Liver (tissue), 8 donors: ENCODE measurements at regions not wholly inside any gene's neighbourhood (a gene's known extent, or its start where the extent isn't known, plus 50 kb on each side); places are given as distances from the start of the nearest gene placed in this dataset.

ENCODE experiments used
- DNase-seq: peaks from one replicate; pipeline ENCODE4 v3.0.0-alpha.2; 2017; ENCODE audit warnings: low spot score
- H3K27ac ChIP-seq, 2 donors: one replicate each; pipeline ENCODE4 v1.7.0; 2013; ENCODE audit warnings: inconsistent platforms in 2 of 2, low read length in 2 of 2, control low read depth in 1 of 2, low read depth in 1 of 2, mild to moderate bottlenecking in 1 of 2
- H3K27me3 ChIP-seq, 4 donors: one replicate each; pipeline versions ENCODE4 v1.6.1 to v1.7.0; 2013; ENCODE audit warnings: low read length in 3 of 4, inconsistent platforms in 1 of 4, mild to moderate bottlenecking in 1 of 4, moderate library complexity in 1 of 4; ENCODE audit not compliant: control insufficient read depth in 4 of 4, insufficient read depth in 4 of 4
- H3K36me3 ChIP-seq, 4 donors: one replicate each; pipeline versions ENCODE4 v1.6.1 to v1.7.0; 2013; ENCODE audit warnings: low read length in 3 of 4, mild to moderate bottlenecking in 3 of 4, low read depth in 1 of 4, moderate library complexity in 1 of 4; ENCODE audit not compliant: control insufficient read depth in 4 of 4, insufficient read depth in 3 of 4
- H3K4me1 ChIP-seq, 4 donors: one replicate each; pipeline versions ENCODE4 v1.6.1 to v1.7.0; 2013; ENCODE audit warnings: low read length in 3 of 4, mild to moderate bottlenecking in 3 of 4, moderate library complexity in 1 of 4; ENCODE audit not compliant: control insufficient read depth in 4 of 4, insufficient read depth in 4 of 4
- H3K4me3 ChIP-seq, 3 donors: one replicate each; pipeline versions ENCODE4 v1.6.1 to v1.7.0; 2013; ENCODE audit warnings: low read length in 3 of 3, control low read depth in 1 of 3, low read depth in 1 of 3, mild to moderate bottlenecking in 1 of 3
- H3K9ac ChIP-seq, 2 donors: one replicate each; pipeline ENCODE4 v1.7.0; 2013; ENCODE audit warnings: low read length in 2 of 2, mild to moderate bottlenecking in 2 of 2, moderate library complexity in 2 of 2, control low read depth in 1 of 2, low read depth in 1 of 2
- H3K9me3 ChIP-seq, 4 donors: one replicate each; pipeline versions ENCODE4 v1.6.1 to v1.7.0; 2013; ENCODE audit warnings: low read length in 3 of 4; ENCODE audit not compliant: control insufficient read depth in 4 of 4
- ATF3 ChIP-seq: IDR thresholded peaks from 2 replicates; pipeline ENCODE4 v1.6.1; 2016; ENCODE audit warnings: antibody characterized with exemption
- CTCF ChIP-seq: fragments of 150-350 bp; IDR thresholded peaks from 2 replicates; pipeline ENCODE4 v1.5.1; 2017; ENCODE audit warnings: improper control_type of control experiment, low read depth, low read length; ENCODE audit not compliant: missing input control
- EGR1 ChIP-seq, 2 donors: IDR thresholded peaks; 2 replicates each; pipeline ENCODE4 v1.6.1; 2016 to 2018; ENCODE audit warnings: antibody characterized with exemption in 2 of 2, low read depth in 2 of 2
- FOXA1 ChIP-seq: IDR thresholded peaks from 2 replicates; pipeline ENCODE4 v1.6.1; 2016; ENCODE audit warnings: antibody characterized with exemption
- FOXA2 ChIP-seq: IDR thresholded peaks from 2 replicates; pipeline ENCODE4 v1.6.1; 2016; ENCODE audit warnings: antibody characterized with exemption
- GABPA ChIP-seq, 2 donors: IDR thresholded peaks in 1 of 2; conservative IDR thresholded peaks in 1 of 2; 2 replicates each; pipeline ENCODE4 v1.6.1; 2016; ENCODE audit warnings: antibody characterized with exemption in 2 of 2, mild to moderate bottlenecking in 1 of 2, moderate library complexity in 1 of 2
- HNF4A ChIP-seq, 2 donors: conservative IDR thresholded peaks; 2 replicates each; pipeline ENCODE4 v1.6.1; 2016; ENCODE audit warnings: antibody characterized with exemption in 2 of 2, mild to moderate bottlenecking in 2 of 2
- HNF4G ChIP-seq: IDR thresholded peaks from 2 replicates; pipeline ENCODE4 v1.6.1; 2016; ENCODE audit warnings: antibody characterized with exemption
- JUND ChIP-seq, 2 donors: IDR thresholded peaks; 2 replicates each; pipeline ENCODE4 v1.6.1; 2016; ENCODE audit warnings: antibody characterized with exemption in 2 of 2
- NR2F2 ChIP-seq: IDR thresholded peaks from 2 replicates; pipeline ENCODE4 v1.6.1; 2016; ENCODE audit warnings: antibody characterized with exemption
- RAD21 ChIP-seq, 2 donors: IDR thresholded peaks; 2 replicates each; pipeline ENCODE4 v1.6.1; 2016; ENCODE audit warnings: antibody characterized with exemption in 2 of 2, mild to moderate bottlenecking in 2 of 2
- RXRA ChIP-seq, 2 donors: IDR thresholded peaks; 2 replicates each; pipeline ENCODE4 v1.6.1; 2017 to 2018; ENCODE audit warnings: antibody characterized with exemption in 2 of 2, mild to moderate bottlenecking in 1 of 2
- SP1 ChIP-seq: IDR thresholded peaks from 2 replicates; pipeline ENCODE4 v1.6.1; 2018; ENCODE audit warnings: antibody characterized with exemption, mild to moderate bottlenecking
- TAF1 ChIP-seq: conservative IDR thresholded peaks from 2 replicates; pipeline ENCODE4 v1.6.1; 2016; ENCODE audit warnings: antibody characterized with exemption, mild to moderate bottlenecking
- YY1 ChIP-seq: IDR thresholded peaks from 2 replicates; pipeline ENCODE4 v1.6.1; 2016; ENCODE audit warnings: antibody characterized with exemption, mild to moderate bottlenecking
- WGBS: extraction: QIAGEN DNeasy Blood & Tissue Kit; methylation state at CpG from one replicate; pipeline ENCODE4 v1.1.7; 2013; 5-methylcytosine and 5-hydroxymethylcytosine counted together
- TF ChIP-seq, protein P1 (sequence below): IDR thresholded peaks from 2 replicates; pipeline ENCODE4 v1.6.1; 2016; ENCODE audit warnings: antibody characterized with exemption, mild to moderate bottlenecking
- TF ChIP-seq, protein P2 (sequence below): IDR thresholded peaks from 2 replicates; pipeline ENCODE4 v1.6.1; 2016; ENCODE audit warnings: antibody characterized with exemption
- TF ChIP-seq, protein P3 (sequence below): IDR thresholded peaks from 2 replicates; pipeline ENCODE4 v1.6.1; 2016; ENCODE audit warnings: antibody characterized with exemption
- donor health status: healthy.
- donor health status: healthy.
- donor health status: healthy.
- donor health status: healthy.
- donor health status: healthy.

DNA sequence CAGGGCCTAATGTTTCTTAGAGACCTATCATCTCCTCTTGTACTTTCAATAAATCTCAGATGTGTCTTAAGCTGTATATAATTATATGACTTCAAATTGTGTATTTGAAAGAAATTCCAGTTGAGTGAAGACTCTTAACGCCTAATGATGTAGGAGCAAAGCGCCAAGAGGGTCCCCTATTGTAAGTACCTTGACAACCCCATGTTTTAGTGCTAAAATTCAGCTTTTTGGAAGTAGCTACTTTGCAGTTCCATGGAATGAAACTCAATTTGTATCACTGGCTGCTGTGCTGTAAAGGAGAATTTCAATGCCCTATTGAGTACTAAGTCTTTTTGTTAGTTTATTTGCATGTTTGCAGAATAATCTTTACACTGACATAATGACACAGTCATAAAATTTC, 1826.6 kb upstream of the AGA start (continued):
- TF ChIP-seq HNF4G, result no peak
- no peak for TF ChIP-seq RXRA (IDR thresholded peaks at IDR 0.05)
- no peak for TF ChIP-seq ATF3
- no peak for TF ChIP-seq TAF1
- TF ChIP-seq HNF4A (conservative IDR thresholded peaks at IDR 0.05), result no peak

GRCh38 chr4:179272282-179272681, 1830.0 kb upstream of the AGA start:
- TF ChIP-seq NR2F2, result no peak
- no peak for TF ChIP-seq FOXA1
- TF ChIP-seq, protein P1, sequence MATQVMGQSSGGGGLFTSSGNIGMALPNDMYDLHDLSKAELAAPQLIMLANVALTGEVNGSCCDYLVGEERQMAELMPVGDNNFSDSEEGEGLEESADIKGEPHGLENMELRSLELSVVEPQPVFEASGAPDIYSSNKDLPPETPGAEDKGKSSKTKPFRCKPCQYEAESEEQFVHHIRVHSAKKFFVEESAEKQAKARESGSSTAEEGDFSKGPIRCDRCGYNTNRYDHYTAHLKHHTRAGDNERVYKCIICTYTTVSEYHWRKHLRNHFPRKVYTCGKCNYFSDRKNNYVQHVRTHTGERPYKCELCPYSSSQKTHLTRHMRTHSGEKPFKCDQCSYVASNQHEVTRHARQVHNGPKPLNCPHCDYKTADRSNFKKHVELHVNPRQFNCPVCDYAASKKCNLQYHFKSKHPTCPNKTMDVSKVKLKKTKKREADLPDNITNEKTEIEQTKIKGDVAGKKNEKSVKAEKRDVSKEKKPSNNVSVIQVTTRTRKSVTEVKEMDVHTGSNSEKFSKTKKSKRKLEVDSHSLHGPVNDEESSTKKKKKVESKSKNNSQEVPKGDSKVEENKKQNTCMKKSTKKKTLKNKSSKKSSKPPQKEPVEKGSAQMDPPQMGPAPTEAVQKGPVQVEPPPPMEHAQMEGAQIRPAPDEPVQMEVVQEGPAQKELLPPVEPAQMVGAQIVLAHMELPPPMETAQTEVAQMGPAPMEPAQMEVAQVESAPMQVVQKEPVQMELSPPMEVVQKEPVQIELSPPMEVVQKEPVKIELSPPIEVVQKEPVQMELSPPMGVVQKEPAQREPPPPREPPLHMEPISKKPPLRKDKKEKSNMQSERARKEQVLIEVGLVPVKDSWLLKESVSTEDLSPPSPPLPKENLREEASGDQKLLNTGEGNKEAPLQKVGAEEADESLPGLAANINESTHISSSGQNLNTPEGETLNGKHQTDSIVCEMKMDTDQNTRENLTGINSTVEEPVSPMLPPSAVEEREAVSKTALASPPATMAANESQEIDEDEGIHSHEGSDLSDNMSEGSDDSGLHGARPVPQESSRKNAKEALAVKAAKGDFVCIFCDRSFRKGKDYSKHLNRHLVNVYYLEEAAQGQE, result no peak
- TF ChIP-seq HNF4A (conservative IDR thresholded peaks at IDR 0.05), result no peak
- TF ChIP-seq GABPA (IDR thresholded peaks at IDR 0.05 in 1 of 2, conservative IDR thresholded peaks at IDR 0.05 in 1 of 2), result no peak
- no peak for DNase-seq
- H3K27me3 ChIP-seq, result no peaks in the 10 kb centered on the region
- H3K4me1 ChIP-seq, result no peaks in the 10 kb centered on the region
- no peak overlapping the region for H3K4me3 ChIP-seq
- no peak overlapping the region for H3K27ac ChIP-seq
- no peaks in the 10 kb centered on the region for H3K36me3 ChIP-seq
- no peaks in the 10 kb centered on the region for H3K9me3 ChIP-seq
- no peak overlapping the region for H3K9ac ChIP-seq

DNA sequence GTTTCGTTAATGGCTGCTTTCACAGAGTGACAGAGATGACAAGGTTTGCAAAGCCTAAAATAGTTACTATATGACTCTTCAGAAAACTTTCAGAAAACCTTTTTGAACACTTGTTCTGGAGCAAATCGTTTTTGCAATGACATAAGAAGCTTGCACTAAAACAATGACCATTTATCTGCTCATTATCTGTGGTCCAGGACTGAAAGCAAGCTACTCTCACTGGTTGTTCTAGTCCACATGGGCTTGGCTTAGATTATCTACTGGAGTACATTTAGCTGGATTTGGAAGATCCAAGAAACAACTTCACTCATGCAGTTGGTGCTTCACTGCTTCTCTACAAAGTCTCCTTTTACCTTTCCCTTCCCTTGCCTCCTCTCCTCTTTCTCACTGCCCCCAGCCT, 1836.4 kb upstream of the AGA start:
- Histone ChIP-seq H3K4me1 (no peaks in the 10 kb centered on the region), H3K9me3 (no peaks in the 10 kb centered on the region), H3K4me3 (no peak overlapping the region), H3K27ac (no peak overlapping the region), H3K27me3 (no peaks in the 10 kb centered on the region), H3K36me3 (no peaks in the 10 kb centered on the region), H3K9ac (no peak overlapping the region)
- TF ChIP-seq, protein P1, result no peak
- TF ChIP-seq HNF4A (conservative IDR thresholded peaks at IDR 0.05), result no peak
- TF ChIP-seq CTCF, result no peak
- TF ChIP-seq TAF1, result no peak
- TF ChIP-seq FOXA1, result no peak
- TF ChIP-seq, protein P2, sequence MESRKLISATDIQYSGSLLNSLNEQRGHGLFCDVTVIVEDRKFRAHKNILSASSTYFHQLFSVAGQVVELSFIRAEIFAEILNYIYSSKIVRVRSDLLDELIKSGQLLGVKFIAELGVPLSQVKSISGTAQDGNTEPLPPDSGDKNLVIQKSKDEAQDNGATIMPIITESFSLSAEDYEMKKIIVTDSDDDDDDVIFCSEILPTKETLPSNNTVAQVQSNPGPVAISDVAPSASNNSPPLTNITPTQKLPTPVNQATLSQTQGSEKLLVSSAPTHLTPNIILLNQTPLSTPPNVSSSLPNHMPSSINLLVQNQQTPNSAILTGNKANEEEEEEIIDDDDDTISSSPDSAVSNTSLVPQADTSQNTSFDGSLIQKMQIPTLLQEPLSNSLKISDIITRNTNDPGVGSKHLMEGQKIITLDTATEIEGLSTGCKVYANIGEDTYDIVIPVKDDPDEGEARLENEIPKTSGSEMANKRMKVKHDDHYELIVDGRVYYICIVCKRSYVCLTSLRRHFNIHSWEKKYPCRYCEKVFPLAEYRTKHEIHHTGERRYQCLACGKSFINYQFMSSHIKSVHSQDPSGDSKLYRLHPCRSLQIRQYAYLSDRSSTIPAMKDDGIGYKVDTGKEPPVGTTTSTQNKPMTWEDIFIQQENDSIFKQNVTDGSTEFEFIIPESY, result no peak
- no peak for TF ChIP-seq EGR1 (IDR thresholded peaks at IDR 0.05; ENCODE audit: low read depth in 2 of 2)
- no peak for TF ChIP-seq JUND (IDR thresholded peaks at IDR 0.05)
- no peak for TF ChIP-seq FOXA2
- no peak for TF ChIP-seq YY1
- no peak for TF ChIP-seq GABPA (IDR thresholded peaks at IDR 0.05 in 1 of 2, conservative IDR thresholded peaks at IDR 0.05 in 1 of 2)
- TF ChIP-seq NR2F2, result no peak
- TF ChIP-seq ATF3, result no peak
- TF ChIP-seq, protein P3, sequence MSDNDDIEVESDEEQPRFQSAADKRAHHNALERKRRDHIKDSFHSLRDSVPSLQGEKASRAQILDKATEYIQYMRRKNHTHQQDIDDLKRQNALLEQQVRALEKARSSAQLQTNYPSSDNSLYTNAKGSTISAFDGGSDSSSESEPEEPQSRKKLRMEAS, result no peak
- TF ChIP-seq RXRA (IDR thresholded peaks at IDR 0.05), result no peak
- no peak for TF ChIP-seq HNF4G
- TF ChIP-seq RAD21 (IDR thresholded peaks at IDR 0.05), result no peak
- TF ChIP-seq SP1, result no peak
- 54% methylated on average over 2 of the region's 2 CpGs for WGBS
- DNase-seq, result no peak
